HG03064 (cell line): ENCODE measurements at regions not wholly inside any gene's neighbourhood (a gene's known extent, or its start where the extent isn't known, plus 50 kb on each side); places are given as distances from the start of the nearest gene placed in this dataset.
"Not testable (repeated sequence)": the region's sequence is repeated elsewhere in the genome, so short reads cannot be mapped to it uniquely, and the experiment has no call there.

Source experiments
- ATAC-seq: cut with Tn5 transposase; IDR thresholded peaks from one replicate; pipeline ENCODE4 v1.9.1; 2021; ENCODE audit warnings: low read depth; ENCODE audit not compliant: unreplicated experiment

GRCh38 chr3:163735394-163735793 lies 1342.9 kb downstream of the SI start:
- ATAC-seq, result no peak

DNA sequence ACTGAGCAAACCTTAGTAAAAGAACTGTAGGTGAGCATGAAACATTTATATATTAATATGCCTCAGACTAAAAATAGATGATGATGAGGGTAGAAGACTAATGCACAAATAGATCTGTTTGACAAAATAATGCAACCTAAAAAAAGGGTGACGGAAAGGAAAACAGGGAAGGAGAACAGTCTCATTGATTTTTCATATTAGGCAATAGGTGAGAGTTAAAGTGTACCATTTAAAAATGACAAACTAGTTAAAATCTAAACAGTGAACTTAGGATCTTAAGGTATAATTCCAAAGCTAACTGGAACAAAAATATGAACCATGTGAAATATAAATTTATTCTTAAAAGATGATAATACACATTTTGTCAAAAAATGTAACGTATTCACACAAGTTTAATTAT lies 1347.6 kb downstream of the SI start:
- ATAC-seq, result no peak

DNA sequence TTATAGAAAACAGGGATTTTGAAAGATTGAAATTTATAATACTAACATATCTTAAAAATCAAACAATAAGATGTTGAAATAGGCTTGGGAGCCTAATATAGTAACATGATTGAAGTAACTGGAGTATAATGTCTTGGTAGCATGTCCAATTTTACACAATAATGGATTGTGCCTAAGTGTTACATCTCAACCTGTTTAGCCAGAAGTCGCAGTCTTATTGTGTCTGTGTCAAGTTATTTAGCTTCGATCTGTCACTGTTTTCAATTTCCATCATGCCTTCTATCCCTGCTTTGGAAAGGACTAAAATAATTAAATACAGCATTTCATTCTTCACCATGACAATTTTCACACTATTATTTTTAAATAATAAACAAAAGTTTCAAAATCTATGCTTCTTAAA lies 1352.2 kb downstream of the SI start:
- no peak for ATAC-seq

DNA sequence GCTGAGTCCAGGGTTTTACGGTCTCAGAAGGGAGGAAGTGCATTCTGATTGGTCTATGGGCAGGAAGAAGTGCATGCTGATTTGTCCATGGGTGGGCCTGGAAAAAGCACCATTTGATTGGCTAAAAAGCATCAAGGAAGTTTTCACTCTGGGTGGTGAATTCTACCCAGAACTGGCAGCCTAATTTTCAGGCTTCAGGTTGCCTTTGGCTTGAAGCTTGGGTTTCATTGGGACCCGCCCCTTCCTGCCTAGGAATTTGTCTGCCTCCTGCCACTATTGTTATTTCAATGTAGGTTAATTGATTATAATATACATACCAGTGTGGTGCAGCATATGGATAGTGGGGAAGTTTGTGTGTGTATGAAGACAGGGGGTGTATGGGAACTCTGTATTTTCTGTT lies 1355.9 kb downstream of the SI start:
- ATAC-seq, result no peak

GRCh38 chr3:163721596-163721995 lies 1356.7 kb downstream of the SI start:
- ATAC-seq, result no peak

DNA sequence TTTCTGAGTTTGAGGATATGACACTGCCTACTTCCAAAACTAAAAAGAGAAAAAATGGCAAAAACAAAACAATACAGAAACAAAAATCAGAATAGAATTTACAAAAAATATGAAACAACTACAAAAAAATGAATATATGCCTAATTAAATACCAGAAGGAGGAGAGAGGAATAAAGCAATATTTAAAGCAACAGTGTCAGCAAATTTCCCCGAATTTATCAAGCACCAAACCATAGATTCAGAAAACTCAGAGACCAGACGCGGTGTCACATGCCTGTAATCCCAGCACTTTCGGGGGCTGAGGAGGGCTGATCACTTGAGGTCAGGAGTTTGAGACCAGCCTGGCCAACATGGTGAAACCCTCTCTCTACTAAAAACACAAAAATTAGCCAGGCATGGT lies 1360.9 kb downstream of the SI start:
- no peak for ATAC-seq

DNA sequence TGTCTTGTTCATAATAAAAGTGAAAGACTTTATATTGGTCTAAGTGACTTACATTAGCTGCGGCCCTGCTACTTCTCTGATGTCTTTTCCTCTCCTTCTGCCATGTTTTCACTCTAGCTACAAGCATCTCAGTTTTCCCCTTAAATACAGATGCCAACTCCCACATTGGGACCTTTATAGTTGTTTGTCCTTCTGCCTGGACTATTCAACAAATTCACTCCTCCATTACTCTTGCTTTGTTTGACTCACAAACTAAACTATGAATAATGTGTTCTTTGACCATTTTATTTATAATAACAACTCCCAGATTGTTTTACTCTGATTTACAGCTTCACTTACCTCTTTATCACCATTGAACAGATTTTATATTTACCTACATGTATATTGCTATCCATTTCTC lies 1369.9 kb downstream of the SI start:
- no peak for ATAC-seq

DNA sequence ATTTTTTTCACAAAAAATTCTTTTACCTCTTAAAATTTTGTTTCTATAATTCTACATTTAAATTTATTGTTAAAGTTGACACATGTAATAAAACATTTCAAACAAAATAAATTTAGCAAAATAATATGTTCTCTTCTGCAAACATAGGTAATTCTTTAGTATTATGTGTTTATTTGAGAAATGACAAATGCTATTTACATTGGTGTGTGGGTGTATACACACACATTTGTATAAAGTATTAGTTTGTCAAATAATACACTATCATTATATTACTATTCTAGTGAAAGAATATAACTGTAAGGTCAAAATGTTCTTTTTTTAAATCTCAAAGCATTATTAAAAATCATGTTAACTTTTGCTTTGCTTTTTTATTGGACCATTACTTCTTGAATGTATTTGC lies 1370.6 kb downstream of the SI start:
- no peak for ATAC-seq

GRCh38 chr3:163698221-163698620 lies 1380.1 kb downstream of the SI start:
- ATAC-seq, result not testable (repeated sequence)

DNA sequence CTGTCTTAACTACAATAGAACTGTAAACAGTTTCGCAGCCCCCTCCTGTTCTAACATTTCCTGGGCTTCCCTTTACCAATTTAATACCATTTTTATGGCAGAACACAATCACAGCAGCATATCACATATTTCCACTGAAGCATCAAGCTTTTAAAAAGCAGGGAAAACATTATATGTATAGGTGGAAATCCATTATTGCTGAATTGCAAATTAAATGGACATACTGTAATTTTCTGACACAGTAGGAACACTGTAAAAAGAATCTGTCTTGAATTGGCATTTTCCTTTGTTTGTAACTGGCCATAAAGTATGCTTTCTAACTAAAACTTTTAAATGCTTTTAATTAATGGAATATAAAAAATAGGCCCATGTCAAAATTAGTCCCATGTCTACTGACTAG lies 1385.8 kb downstream of the SI start:
- no peak for ATAC-seq

DNA sequence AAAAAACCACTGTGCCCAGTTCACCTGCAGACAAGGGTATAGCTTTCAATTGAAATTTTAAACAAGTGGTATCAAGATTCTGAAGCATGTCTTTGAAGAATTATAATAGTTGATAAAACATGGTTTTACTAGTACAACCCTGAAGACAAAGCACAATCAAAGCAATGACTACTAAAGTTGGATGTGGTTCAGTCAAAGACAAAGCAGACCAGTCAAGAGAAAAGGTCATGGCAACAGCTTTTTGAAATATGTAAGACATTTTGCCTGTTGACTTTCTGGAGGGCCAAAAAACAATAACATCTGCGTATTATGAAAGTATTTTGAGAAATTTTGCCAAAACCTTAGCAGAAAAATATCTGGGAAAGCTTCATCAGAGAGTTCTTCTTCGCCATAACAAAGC lies 1393.6 kb downstream of the SI start:
- no peak for ATAC-seq

DNA sequence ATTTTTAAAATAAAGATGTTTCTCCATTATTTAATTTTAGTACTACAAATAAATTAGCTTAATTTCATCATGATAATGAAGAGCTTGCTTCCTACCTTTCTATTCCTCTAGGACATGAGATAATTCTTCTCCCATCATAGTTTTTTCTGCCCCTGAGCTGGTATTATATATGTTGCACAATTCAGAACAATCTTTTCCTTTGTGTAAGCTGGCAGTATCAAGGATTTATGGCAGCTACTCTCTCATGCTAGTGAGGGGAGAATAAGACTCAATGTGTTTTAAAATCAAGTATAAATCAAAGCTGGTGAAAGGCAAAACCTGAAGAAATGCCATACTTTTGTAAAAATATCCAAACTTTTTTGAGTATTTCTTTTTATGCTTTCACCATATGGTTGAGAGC lies 1405.3 kb downstream of the SI start:
- no peak for ATAC-seq

DNA sequence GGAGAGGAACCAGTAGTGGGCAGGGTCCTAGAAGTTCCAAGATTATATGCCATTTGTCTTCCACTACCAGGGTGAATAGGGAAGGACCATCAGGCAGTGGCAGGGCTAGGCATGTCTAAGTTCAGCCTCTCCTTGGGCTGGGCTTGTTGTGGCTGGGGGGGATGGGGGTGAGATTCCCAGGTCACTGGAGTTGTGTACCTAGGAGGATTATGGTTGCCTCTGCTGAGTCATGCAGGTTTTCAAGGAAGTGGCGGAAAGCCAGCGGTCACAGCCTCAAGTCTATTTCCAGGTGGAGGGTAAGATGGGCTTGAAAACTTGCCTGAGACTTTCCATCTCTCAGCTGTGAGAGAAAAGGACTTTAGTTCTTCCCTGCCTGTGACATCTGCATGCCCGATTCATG lies 1407.1 kb downstream of the SI start:
- ATAC-seq, result no peak

DNA sequence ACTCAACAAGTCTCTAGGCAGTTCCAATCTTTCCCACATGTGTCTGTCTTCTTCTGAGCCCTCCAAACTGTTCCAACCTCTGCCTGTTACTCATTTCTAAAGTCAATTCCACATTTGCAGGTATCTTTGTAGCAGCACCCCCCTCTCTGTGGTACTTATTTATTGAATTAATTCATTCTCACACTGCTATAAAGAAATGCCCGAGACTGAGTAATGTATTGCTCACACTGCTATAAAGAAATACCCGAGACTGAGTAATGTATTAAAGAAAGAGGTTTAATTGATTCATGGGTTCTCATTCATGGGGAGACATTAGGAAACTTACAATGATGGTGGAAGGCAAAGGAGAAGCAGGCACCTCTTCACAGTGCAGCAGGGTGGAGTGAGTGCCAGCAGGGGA lies 1413.8 kb downstream of the SI start:
- ATAC-seq, result no peak

GRCh38 chr3:163657088-163657487 lies 1421.2 kb downstream of the SI start:
- no peak for ATAC-seq

GRCh38 chr3:163655021-163655420 lies 1423.3 kb downstream of the SI start:
- ATAC-seq, result no peak

GRCh38 chr3:163644172-163644571 lies 1434.1 kb downstream of the SI start:
- ATAC-seq, result no peak

GRCh38 chr3:163632722-163633121 lies 1445.6 kb downstream of the SI start:
- no peak for ATAC-seq

DNA sequence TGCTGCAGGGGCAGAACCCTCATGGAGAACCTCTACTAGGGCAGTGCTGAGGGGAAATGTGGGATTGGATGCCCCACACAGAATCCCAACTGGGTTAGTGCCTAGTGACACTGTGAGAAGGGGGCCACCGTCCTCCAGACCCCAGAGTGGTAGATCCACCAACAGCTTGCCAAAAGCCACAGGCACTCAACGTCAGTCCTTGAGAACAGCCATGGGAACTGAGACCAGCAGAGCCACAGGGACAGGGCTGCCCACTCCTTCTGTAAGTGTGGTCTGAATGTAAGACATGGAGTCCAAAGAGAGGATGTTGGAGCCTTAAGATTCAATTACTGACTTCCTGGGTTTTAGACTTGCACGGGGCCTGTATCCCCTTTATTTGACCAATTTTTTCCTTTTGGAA lies 1451.5 kb downstream of the SI start:
- no peak for ATAC-seq

- no peak for ATAC-seq
These were observed 1455.9 kb downstream of the SI start for GRCh38 chr3:163622384-163622783.

- no peak for ATAC-seq
These were observed 1463.4 kb downstream of the SI start for GRCh38 chr3:163614886-163615285.

DNA sequence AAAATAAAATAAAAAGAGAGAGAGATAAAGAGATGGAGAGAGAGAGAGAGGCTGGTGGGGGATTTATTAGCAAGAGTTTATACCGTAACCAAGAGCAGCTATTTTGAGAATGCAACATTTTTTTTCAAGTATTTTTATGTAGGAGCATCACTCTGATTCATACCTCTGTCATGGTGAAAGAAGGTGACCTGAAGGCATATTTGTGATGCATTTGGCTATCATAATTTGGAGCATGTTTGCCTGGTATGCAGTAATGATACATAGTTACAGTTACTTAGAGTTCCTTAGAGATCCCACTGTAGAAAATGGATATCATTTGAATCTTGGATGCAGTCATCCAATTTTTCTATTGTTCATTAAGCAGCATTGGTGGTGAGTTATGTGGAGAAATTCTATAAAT lies 1472.4 kb downstream of the SI start:
- ATAC-seq, result no peak

DNA sequence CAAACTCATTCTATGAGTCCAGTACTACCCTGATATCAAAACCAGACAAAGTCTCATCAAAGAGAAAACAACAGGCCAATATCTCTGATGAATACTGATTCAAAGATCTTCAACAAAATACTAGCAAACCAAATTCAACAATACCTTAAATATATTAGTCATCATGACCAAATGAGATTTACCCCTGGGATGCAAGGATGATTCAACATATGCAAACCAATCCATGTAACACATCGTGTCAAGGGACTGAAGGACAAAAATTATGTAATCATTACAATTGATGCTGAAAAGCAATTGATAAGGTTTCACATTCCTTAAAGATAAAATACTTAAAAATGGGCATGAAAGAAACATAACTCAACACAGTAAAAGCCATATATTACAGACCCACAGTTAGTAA lies 1476.9 kb downstream of the SI start:
- ATAC-seq, result no peak

- no peak for ATAC-seq
These were observed 1491.0 kb downstream of the SI start for GRCh38 chr3:163587342-163587741.
